Astrocyte (in vitro differentiated cells and primary cell): ENCODE measurements at regions not wholly inside any gene's neighbourhood (a gene's known extent, or its start where the extent isn't known, plus 50 kb on each side); places are given as distances from the start of the nearest gene placed in this dataset.

Experiments used
- DNase-seq: peaks from one replicate; pipeline ENCODE4 v3.0.0-alpha.2; 2010; ENCODE audit warnings: low read depth
- FAIRE-seq: peaks from 2 replicates; lab custom pipeline; 2011; peaks lifted over from hg19 to GRCh38; lab: Jason Lieb, UNC
- H2AFZ ChIP-seq: 2 replicates; pipeline ENCODE4 v1.6.0; 2012; ENCODE audit warnings: low read depth, low read length, inconsistent platforms
- H3K27ac ChIP-seq: 2 replicates; pipeline ENCODE4 v1.5.1; 2011; ENCODE audit warnings: low read depth, low read length, inconsistent platforms
- H3K27me3 ChIP-seq: 2 replicates; pipeline ENCODE4 v1.6.0; 2011; ENCODE audit warnings: low read length, inconsistent platforms; ENCODE audit not compliant: insufficient read depth
- H3K36me3 ChIP-seq: 2 replicates; pipeline ENCODE4 v1.5.1; 2011; ENCODE audit warnings: low read length, inconsistent platforms; ENCODE audit not compliant: insufficient read depth
- H3K4me1 ChIP-seq: 2 replicates; pipeline ENCODE4 v1.5.1; 2011; ENCODE audit warnings: low read length, inconsistent platforms; ENCODE audit not compliant: insufficient read depth
- H3K4me2 ChIP-seq: 2 replicates; pipeline ENCODE4 v1.6.0; 2012; ENCODE audit warnings: low read length, inconsistent platforms
- H3K4me3 ChIP-seq: 2 replicates; pipeline ENCODE4 v1.5.1; 2011; ENCODE audit warnings: low read depth, mild to moderate bottlenecking, low read length, inconsistent platforms; ENCODE audit not compliant: insufficient read depth
- H3K79me2 ChIP-seq: 2 replicates; pipeline ENCODE4 v1.6.0; 2012; ENCODE audit warnings: mild to moderate bottlenecking, low read length, inconsistent platforms; ENCODE audit not compliant: insufficient read depth
- H3K9ac ChIP-seq: 2 replicates; pipeline ENCODE4 v1.6.0; 2012; ENCODE audit warnings: mild to moderate bottlenecking, low read length, inconsistent platforms
- H3K9me3 ChIP-seq: 2 replicates; pipeline ENCODE4 v1.5.1; 2012; ENCODE audit warnings: low read depth, mild to moderate bottlenecking, low read length, inconsistent platforms; ENCODE audit not compliant: insufficient read depth
- H4K20me1 ChIP-seq: 2 replicates; pipeline ENCODE4 v1.6.0; 2012; ENCODE audit warnings: low read length, inconsistent platforms; ENCODE audit not compliant: insufficient read depth
- H3K27ac Mint-ChIP-seq: one replicate; pipeline ENCODE4 v1.8.0; 2021; ENCODE audit warnings: mild to moderate bottlenecking, mixed read lengths; ENCODE audit not compliant: unreplicated experiment
- H3K27me3 Mint-ChIP-seq: one replicate; pipeline ENCODE4 v1.8.0; 2021; ENCODE audit warnings: low read depth, mixed read lengths; ENCODE audit not compliant: unreplicated experiment
- H3K36me3 Mint-ChIP-seq: one replicate; pipeline ENCODE4 v1.8.0; 2021; ENCODE audit warnings: low read depth, mixed read lengths; ENCODE audit not compliant: unreplicated experiment
- H3K4me1 Mint-ChIP-seq: one replicate; pipeline ENCODE4 v1.8.0; 2021; ENCODE audit warnings: low read depth, mixed read lengths; ENCODE audit not compliant: unreplicated experiment
- H3K4me3 Mint-ChIP-seq: one replicate; pipeline ENCODE4 v1.8.0; 2021; ENCODE audit warnings: mild to moderate bottlenecking, moderate library complexity, mixed read lengths; ENCODE audit not compliant: unreplicated experiment
- H3K9me3 Mint-ChIP-seq: one replicate; pipeline ENCODE4 v1.8.0; 2021; ENCODE audit warnings: mild to moderate bottlenecking, mixed read lengths; ENCODE audit not compliant: unreplicated experiment
- CTCF ChIP-seq: IDR thresholded peaks from 2 replicates; pipeline ENCODE4 v1.5.1; 2011; ENCODE audit warnings: low read depth, mild to moderate bottlenecking, inconsistent platforms, low read length, moderate library complexity; ENCODE audit not compliant: insufficient read depth
- EZH2 ChIP-seq: IDR thresholded peaks from 2 replicates; pipeline ENCODE4 v1.6.1; 2012; ENCODE audit warnings: mild to moderate bottlenecking, low read length, inconsistent platforms; ENCODE audit not compliant: insufficient read depth

DNA sequence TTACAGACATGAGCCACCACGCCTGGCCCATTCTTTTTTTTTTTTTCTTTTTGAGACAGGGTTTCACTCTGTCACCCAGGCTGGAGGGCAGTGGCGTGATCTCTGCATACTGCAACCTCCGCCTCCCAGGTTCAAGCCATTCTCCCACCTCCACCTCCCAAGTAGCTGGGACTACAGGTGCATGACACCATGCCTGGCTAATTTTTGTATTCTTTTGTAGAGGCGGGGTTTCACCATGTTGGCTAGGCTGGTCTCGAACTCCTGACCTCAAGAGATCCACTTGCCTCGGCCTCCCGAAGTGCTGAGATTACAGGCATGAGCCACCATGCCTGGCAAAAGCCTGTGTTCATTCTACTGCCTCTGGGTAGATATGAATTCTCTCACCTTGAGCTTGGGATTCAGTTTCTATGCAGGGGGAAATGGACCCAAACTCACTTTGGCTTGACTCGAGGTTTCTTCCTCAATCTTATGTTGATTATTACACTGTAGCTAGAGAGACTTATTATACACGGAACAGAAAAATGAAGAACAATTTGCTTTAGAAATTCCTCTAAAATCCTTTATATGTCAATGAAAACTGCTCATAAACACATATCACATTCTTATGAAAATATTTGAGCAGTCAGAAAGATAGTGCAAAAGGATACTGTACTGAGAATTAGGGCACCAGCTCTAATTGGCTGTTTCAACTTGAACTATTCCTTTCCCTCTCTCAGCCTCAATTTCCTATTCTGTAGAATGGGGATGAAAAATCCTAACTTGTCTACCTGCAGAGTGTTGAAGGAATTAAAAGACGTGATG, 252.3 kb downstream of the MYCN start:
- DNase-seq (no peak), FAIRE-seq (no peak)
- no peak overlapping the region for H3K4me3 Mint-ChIP-seq
- H3K27me3 ChIP-seq = no peaks in the 10 kb centered on the region
- no peaks in the 10 kb centered on the region for H3K79me2 ChIP-seq
- H3K36me3 ChIP-seq = no peaks in the 10 kb centered on the region
- peaks cover 4% of the 10 kb centered on the region for H3K9me3 Mint-ChIP-seq
- no peak for TF ChIP-seq EZH2
- TF ChIP-seq CTCF = no peak
- peaks cover 2% of the 10 kb centered on the region for H3K9me3 ChIP-seq
- H3K9ac ChIP-seq = no peak overlapping the region
- H3K4me1 Mint-ChIP-seq = no peaks in the 10 kb centered on the region
- H2AFZ ChIP-seq = no peak overlapping the region
- no peak overlapping the region for H3K27ac ChIP-seq
- no peaks in the 10 kb centered on the region for H4K20me1 ChIP-seq
- H3K4me3 ChIP-seq = no peak overlapping the region
- no peak overlapping the region for H3K27ac Mint-ChIP-seq
- peaks cover 2% of the 10 kb centered on the region for H3K36me3 Mint-ChIP-seq
- H3K4me2 ChIP-seq = no peak overlapping the region
- H3K4me1 ChIP-seq = no peaks in the 10 kb centered on the region
- peaks cover 22% of the 10 kb centered on the region for H3K27me3 Mint-ChIP-seq

GRCh38 chr2:16191431-16192200, 251.3 kb downstream of the MYCN start:
- H3K27me3 Mint-ChIP-seq = peaks cover 21% of the 10 kb centered on the region
- TF ChIP-seq EZH2 (no peak), CTCF (no peak)
- H3K9me3 ChIP-seq = peaks cover 2% of the 10 kb centered on the region
- no peak overlapping the region for H3K9ac ChIP-seq
- H4K20me1 ChIP-seq = no peaks in the 10 kb centered on the region
- H3K4me3 ChIP-seq = no peak overlapping the region
- no peaks in the 10 kb centered on the region for H3K27me3 ChIP-seq
- DNase-seq (no peak), FAIRE-seq (no peak)
- H3K36me3 Mint-ChIP-seq = no peaks in the 10 kb centered on the region
- H3K4me1 Mint-ChIP-seq = no peaks in the 10 kb centered on the region
- H3K4me2 ChIP-seq = no peak overlapping the region
- no peak overlapping the region for H3K4me3 Mint-ChIP-seq
- H2AFZ ChIP-seq = no peak overlapping the region
- no peak overlapping the region for H3K27ac ChIP-seq
- no peaks in the 10 kb centered on the region for H3K36me3 ChIP-seq
- peaks cover 4% of the 10 kb centered on the region for H3K9me3 Mint-ChIP-seq
- no peaks in the 10 kb centered on the region for H3K4me1 ChIP-seq
- no peaks in the 10 kb centered on the region for H3K79me2 ChIP-seq
- no peak overlapping the region for H3K27ac Mint-ChIP-seq
